Nephron (organoid): ENCODE measurements at regions not wholly inside any gene's neighbourhood (a gene's known extent, or its start where the extent isn't known, plus 50 kb on each side); places are given as distances from the start of the nearest gene placed in this dataset.

Experiments used
- H3K27ac Mint-ChIP-seq, 3 experiments: 2 replicates each; pipeline ENCODE4 v1.8.0; 2020; ENCODE audit warnings: mixed read lengths in 3 of 3, mild to moderate bottlenecking in 2 of 3, moderate library complexity in 1 of 3
- H3K27me3 Mint-ChIP-seq: 2 replicates; pipeline ENCODE4 v1.8.0; 2021; ENCODE audit warnings: low read depth, mild to moderate bottlenecking, moderate library complexity, mixed read lengths
- H3K36me3 Mint-ChIP-seq: 2 replicates; pipeline ENCODE4 v1.8.0; 2020; ENCODE audit warnings: low read depth, mixed read lengths
- H3K4me1 Mint-ChIP-seq: 2 replicates; pipeline ENCODE4 v1.8.0; 2020; ENCODE audit warnings: mixed read lengths
- H3K4me3 Mint-ChIP-seq, 3 experiments: 2 replicates each; pipeline ENCODE4 v1.8.0; 2020; ENCODE audit warnings: mild to moderate bottlenecking in 3 of 3, mixed read lengths in 3 of 3, moderate library complexity in 2 of 3
- H3K9me3 Mint-ChIP-seq: 2 replicates; pipeline ENCODE4 v1.8.0; 2020; ENCODE audit warnings: mixed read lengths
- TF ChIP-seq, protein P1 (sequence below), 3 experiments: fragments of 200-600 bp; sonication (generic); IDR thresholded peaks; one replicate each; pipeline ENCODE4 v1.5.0; 2021; ENCODE audit warnings: antibody characterized with exemption in 3 of 3; ENCODE audit not compliant: unreplicated experiment in 3 of 3

DNA sequence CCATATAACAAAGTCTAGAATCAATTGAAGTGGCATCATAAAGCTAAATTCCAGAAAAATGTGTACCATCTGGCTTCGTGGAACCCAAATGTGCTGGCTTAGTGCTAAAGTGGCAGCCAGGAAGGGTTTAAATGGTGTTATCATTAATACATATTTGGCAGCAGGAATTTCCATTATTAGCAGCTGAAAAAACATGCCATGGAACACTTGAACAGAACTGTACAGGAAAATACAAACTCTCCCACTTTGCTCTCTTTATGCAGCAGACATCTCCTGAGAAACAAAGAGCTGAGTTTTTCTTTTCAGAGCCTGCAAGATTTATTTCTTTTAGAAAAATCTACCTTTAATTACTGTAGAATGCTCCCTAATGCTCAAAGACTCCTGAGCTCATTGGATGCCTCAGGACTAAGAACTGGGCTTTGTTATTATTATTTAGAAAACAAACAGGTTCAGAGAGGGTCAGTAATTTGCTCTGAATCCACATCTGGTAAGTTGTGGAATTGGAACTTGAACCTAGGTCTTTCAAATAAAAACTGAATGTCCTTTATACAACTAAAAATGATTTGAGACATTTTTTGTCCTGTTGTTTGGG, 179.0 kb downstream of the LACC1 start:
- Mint-ChIP-seq H3K4me1 (peaks cover 18% of the 10 kb centered on the region), H3K27me3 (no peaks in the 10 kb centered on the region), H3K9me3 (no peaks in the 10 kb centered on the region), H3K4me3 (no peak overlapping the region), H3K27ac (peak overlapping the region; percentile 11 to 90 (median 85)), H3K36me3 (no peaks in the 10 kb centered on the region)
- TF ChIP-seq, protein P1, sequence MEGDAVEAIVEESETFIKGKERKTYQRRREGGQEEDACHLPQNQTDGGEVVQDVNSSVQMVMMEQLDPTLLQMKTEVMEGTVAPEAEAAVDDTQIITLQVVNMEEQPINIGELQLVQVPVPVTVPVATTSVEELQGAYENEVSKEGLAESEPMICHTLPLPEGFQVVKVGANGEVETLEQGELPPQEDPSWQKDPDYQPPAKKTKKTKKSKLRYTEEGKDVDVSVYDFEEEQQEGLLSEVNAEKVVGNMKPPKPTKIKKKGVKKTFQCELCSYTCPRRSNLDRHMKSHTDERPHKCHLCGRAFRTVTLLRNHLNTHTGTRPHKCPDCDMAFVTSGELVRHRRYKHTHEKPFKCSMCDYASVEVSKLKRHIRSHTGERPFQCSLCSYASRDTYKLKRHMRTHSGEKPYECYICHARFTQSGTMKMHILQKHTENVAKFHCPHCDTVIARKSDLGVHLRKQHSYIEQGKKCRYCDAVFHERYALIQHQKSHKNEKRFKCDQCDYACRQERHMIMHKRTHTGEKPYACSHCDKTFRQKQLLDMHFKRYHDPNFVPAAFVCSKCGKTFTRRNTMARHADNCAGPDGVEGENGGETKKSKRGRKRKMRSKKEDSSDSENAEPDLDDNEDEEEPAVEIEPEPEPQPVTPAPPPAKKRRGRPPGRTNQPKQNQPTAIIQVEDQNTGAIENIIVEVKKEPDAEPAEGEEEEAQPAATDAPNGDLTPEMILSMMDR (IDR thresholded peaks at IDR 0.05; ENCODE audit: unreplicated experiment in 3 of 3): no peak

DNA sequence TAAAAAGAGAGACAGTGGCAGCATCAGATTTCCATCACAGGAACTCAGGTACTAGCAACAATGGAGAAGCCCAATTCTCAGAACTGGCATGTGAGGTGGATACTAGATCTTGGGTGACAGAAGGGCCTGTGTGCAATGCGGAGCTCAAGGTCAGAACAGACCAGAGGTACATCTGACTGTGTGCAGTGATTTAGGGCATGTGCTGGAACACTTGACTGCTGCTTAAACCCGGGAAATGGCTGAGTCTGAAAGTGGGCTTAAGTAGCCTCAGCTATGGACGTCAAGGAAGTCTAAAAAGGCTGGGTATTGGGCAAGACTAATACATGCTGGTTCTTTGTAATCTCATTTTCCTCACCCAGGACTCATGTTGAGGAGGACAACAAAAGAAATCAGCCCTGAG, 182.2 kb downstream of the LACC1 start:
- TF ChIP-seq, protein P1 (IDR thresholded peaks at IDR 0.05; ENCODE audit: unreplicated experiment in 3 of 3): no peak
- Mint-ChIP-seq H3K4me3 (no peak overlapping the region), H3K27ac (no peak overlapping the region), H3K27me3 (peaks cover 4% of the 10 kb centered on the region), H3K36me3 (no peaks in the 10 kb centered on the region), H3K4me1 (peaks cover 4% of the 10 kb centered on the region), H3K9me3 (peaks cover 1% of the 10 kb centered on the region)

DNA sequence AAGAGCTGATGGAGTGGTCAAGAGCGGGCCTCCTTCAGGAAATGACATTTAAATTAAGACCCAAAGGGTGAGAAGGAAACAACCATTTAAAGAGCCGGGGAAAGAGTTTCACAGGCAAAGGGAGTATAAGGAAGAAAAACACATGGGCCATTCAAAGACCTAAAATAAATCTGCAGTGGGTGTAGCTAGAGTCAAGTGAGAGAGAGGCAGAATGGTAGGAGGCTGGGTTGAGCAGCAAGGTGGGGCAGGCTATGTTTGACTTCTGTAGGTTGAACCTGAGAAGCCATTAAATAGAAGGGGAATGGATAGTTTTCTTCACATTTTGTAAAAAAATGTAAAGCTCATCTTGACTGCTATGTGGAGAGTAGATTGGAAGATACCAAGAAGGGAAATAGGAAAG, 183.8 kb downstream of the LACC1 start:
- H3K27ac Mint-ChIP-seq: no peak overlapping the region
- H3K4me1 Mint-ChIP-seq: peaks cover 4% of the 10 kb centered on the region
- H3K27me3 Mint-ChIP-seq: peaks cover 4% of the 10 kb centered on the region
- no peak overlapping the region for H3K4me3 Mint-ChIP-seq
- no peaks in the 10 kb centered on the region for H3K36me3 Mint-ChIP-seq
- H3K9me3 Mint-ChIP-seq: peaks cover 3% of the 10 kb centered on the region
- TF ChIP-seq, protein P1 (IDR thresholded peaks at IDR 0.05; ENCODE audit: unreplicated experiment in 3 of 3): no peak

DNA sequence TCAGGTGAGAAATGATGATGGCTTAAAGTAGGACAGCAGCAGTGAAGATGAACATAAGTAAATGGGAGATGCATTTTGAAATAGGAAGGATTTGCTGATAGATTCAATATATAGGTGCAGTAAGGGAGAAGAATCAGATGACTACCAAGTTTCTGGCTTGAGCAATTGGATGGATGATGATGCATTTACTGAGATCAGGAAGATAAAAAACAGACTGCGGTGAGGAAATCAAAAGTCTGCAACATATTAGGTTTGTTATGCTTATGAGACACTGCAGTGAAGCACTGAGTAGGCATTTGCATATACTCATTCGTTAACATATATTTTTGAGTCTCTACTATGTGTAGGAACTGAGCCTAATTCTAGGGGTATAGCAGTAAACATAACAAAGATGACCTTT, 184.2 kb downstream of the LACC1 start:
- Mint-ChIP-seq H3K36me3 (no peaks in the 10 kb centered on the region), H3K27ac (no peak overlapping the region), H3K4me3 (no peak overlapping the region), H3K9me3 (peaks cover 3% of the 10 kb centered on the region), H3K4me1 (peaks cover 6% of the 10 kb centered on the region), H3K27me3 (peaks cover 4% of the 10 kb centered on the region)
- TF ChIP-seq, protein P1 (IDR thresholded peaks at IDR 0.05; ENCODE audit: unreplicated experiment in 3 of 3): no peak

DNA sequence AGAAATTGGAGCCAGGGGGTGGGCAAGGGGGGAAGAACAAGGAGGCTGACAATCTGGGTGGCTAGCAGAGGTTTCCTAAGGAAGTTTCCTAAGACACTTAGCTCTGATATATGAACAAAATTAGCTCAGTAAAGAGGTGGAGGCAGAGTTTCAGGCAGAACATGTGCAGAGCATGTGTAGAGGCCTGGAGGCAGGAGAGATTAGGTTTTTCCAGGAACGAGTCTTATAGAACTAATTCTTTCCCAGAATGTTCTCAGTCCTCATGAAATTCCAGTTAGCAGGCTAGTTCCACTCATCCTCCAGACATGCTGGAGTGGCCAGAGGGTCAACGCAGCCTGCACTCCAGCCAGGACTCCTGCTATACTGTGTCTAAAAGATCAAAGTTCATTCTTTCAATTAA, 184.7 kb downstream of the LACC1 start:
- Mint-ChIP-seq H3K9me3 (peaks cover 7% of the 10 kb centered on the region), H3K27me3 (peaks cover 4% of the 10 kb centered on the region), H3K36me3 (peaks cover 3% of the 10 kb centered on the region), H3K4me1 (peaks cover 7% of the 10 kb centered on the region), H3K4me3 (no peak overlapping the region), H3K27ac (no peak overlapping the region)
- TF ChIP-seq, protein P1 (IDR thresholded peaks at IDR 0.05; ENCODE audit: unreplicated experiment in 3 of 3): no peak

DNA sequence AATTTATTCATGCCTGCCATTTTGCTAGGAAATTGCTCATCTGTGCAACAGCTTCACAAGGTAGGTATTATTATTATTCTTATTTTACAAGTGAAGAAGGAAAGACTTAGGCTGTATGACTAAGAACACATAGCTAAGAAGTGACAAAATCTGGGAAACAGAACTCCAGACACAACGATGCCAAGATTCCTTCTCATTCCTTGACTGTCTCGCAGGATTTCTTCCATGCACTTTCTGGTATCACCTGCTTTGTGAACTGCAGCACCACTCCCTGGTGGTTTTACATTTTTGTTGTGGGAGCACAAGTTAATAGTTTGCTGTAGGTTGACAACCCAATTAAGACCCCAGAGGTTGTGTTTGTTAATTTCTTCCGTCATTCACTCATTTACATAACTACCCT, 188.5 kb downstream of the LACC1 start:
- TF ChIP-seq, protein P1 (IDR thresholded peaks at IDR 0.05; ENCODE audit: unreplicated experiment in 3 of 3): no peak
- H3K9me3 Mint-ChIP-seq: peaks cover 24% of the 10 kb centered on the region
- peaks cover 4% of the 10 kb centered on the region for H3K27me3 Mint-ChIP-seq
- no peak overlapping the region for H3K4me3 Mint-ChIP-seq
- H3K27ac Mint-ChIP-seq: no peak overlapping the region
- H3K36me3 Mint-ChIP-seq: peaks cover 8% of the 10 kb centered on the region
- peaks cover 7% of the 10 kb centered on the region for H3K4me1 Mint-ChIP-seq
